HEK293 (cell line): ENCODE measurements at regions not wholly inside any gene's neighbourhood (a gene's known extent, or its start where the extent isn't known, plus 50 kb on each side); places are given as distances from the start of the nearest gene placed in this dataset.
A peak's percentile ranks its signal among the peaks of the same experiment; 100 is the strongest.
"Not testable (repeated sequence)": the region's sequence is repeated elsewhere in the genome, so short reads cannot be mapped to it uniquely, and the experiment has no call there.

Experiments
- CTCF ChIA-PET: fragments of 350-600 bp; formaldehyde crosslinking; extraction: SDS; loops from one replicate; lab custom pipeline; 2021; ENCODE audit warnings: antibody characterized with exemption; lab: Yijun Ruan, JAX
- POLR2A ChIA-PET: fragments of 300-600 bp; formaldehyde crosslinking; extraction: SDS; loops from one replicate; lab custom pipeline; 2020; ENCODE audit warnings: antibody characterized with exemption, inconsistent platforms; lab: Yijun Ruan, JAX
- H3K27ac ChIP-seq: fragments of 200-500 bp; sonication (Bioruptor generic); 2 replicates; pipeline ENCODE4 v1.5.1; 2014; ENCODE audit warnings: low read depth, low read length, control low read depth, inconsistent platforms; ENCODE audit errors: extremely low read depth
- H3K36me3 ChIP-seq, 2 experiments: fragments of 200-500 bp in 1 of 2; sonication (Bioruptor generic) in 1 of 2; 1 replicate in 1 of 2; 2 replicates in 1 of 2; pipeline ENCODE4 v1.5.1; 2014 to 2017; ENCODE audit warnings: inconsistent platforms in 2 of 2, low read length in 2 of 2; ENCODE audit not compliant: control insufficient read depth in 2 of 2, insufficient read depth in 1 of 2
- H3K4me1 ChIP-seq: fragments of 200-500 bp; sonication (Bioruptor generic); 2 replicates; pipeline ENCODE4 v1.5.1; 2014; ENCODE audit warnings: mild to moderate bottlenecking, low read length, inconsistent platforms; ENCODE audit not compliant: control insufficient read depth, insufficient read depth
- H3K4me3 ChIP-seq: 2 replicates; pipeline ENCODE4 v1.5.1; 2011; ENCODE audit warnings: low read depth, mild to moderate bottlenecking, control low read depth, low read length, moderate library complexity
- H3K9me3 ChIP-seq: fragments of 200-500 bp; sonication (Bioruptor generic); 2 replicates; pipeline ENCODE4 v1.5.1; 2014; ENCODE audit warnings: low read depth, low read length, inconsistent platforms; ENCODE audit not compliant: control insufficient read depth, insufficient read depth
- BCL11A ChIP-seq: fragments of 450-650 bp; formaldehyde crosslinking; IDR thresholded peaks from 2 replicates; pipeline ENCODE4 v1.5.1; 2016; ENCODE audit warnings: low read depth, missing biosample characterization, missing genetic modification characterization
- EGR2 ChIP-seq: fragments of 450-650 bp; formaldehyde crosslinking; IDR thresholded peaks from 2 replicates; pipeline ENCODE4 v1.5.1; 2016; ENCODE audit warnings: low read depth, missing biosample characterization, missing genetic modification characterization
- YY1 ChIP-seq: fragments of 450-650 bp; formaldehyde crosslinking; IDR thresholded peaks from 2 replicates; pipeline ENCODE4 v1.5.1; 2018; ENCODE audit warnings: missing biosample characterization, missing genetic modification characterization
- ZFHX2 ChIP-seq: fragments of 450-650 bp; formaldehyde crosslinking; conservative IDR thresholded peaks from 2 replicates; pipeline ENCODE4 v1.5.1; 2016; ENCODE audit warnings: missing biosample characterization, missing genetic modification characterization
- ZNF121 ChIP-seq: fragments of 450-650 bp; formaldehyde crosslinking; IDR thresholded peaks from 2 replicates; pipeline ENCODE4 v1.5.1; 2016; ENCODE audit warnings: missing biosample characterization, missing genetic modification characterization
- ZSCAN23 ChIP-seq: fragments of 450-650 bp; formaldehyde crosslinking; IDR thresholded peaks from 2 replicates; pipeline ENCODE4 v1.5.1; 2016; ENCODE audit warnings: missing biosample characterization, missing genetic modification characterization
- TF ChIP-seq, protein P1 (sequence below): fragments of 450-650 bp; formaldehyde crosslinking; IDR thresholded peaks from 2 replicates; pipeline ENCODE4 v1.5.0; 2017; ENCODE audit warnings: missing biosample characterization, missing genetic modification characterization, borderline replicate concordance
- TF ChIP-seq, protein P2 (sequence below): fragments of 450-650 bp; formaldehyde crosslinking; IDR thresholded peaks from 2 replicates; pipeline ENCODE4 v1.5.1; 2017; ENCODE audit warnings: missing biosample characterization, missing genetic modification characterization
- TF ChIP-seq, protein P3 (sequence below): fragments of 450-650 bp; formaldehyde crosslinking; IDR thresholded peaks from 2 replicates; pipeline ENCODE4 v1.5.1; 2016; ENCODE audit warnings: missing biosample characterization, missing genetic modification characterization
- TF ChIP-seq, protein P4 (sequence below): fragments of 450-650 bp; formaldehyde crosslinking; IDR thresholded peaks from 2 replicates; pipeline ENCODE4 v1.5.1; 2016; ENCODE audit warnings: missing biosample characterization, missing genetic modification characterization

DNA sequence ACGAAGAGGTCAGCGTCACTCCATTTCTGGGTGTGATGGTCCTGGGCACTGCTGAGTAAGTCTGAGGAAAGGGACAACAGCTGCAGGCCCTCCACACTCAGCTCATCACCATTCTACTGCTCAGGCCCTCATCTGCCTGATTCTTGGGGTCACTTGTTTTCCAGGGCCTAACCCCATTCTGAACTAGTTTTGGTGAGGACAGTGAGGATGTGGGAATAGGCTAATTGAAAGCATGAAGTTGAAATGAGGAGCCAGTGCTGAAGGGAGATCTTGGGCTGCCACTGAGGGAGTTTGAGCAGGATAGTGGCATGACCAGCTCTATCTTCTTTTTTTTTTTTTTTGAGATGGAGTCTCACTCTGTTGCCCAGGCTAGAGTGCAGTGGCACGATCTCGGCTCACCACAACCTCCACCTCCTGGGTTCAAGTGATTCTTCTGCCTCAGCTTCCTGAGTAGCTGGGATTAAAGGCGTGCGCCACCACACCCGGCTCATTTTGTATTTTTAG is 155.7 kb downstream of the VEGFA start:
- ChIA-PET POLR2A (interaction anchor here (1.2 to 2.3 kb wide), 5 partner anchors 10 to 296 kb away, joined by 3 to 8 read pairs (median 4); partner anchors contain the start of genes GTPBP2 and VEGFA), CTCF (interaction anchor here (0.6 to 3.3 kb wide), 8 partner anchors 9 to 256 kb away, joined by 3 to 9 read pairs (median 3); no protein-coding TSS in a partner anchor)
- peak; percentile 45; the same call in 1 of the 2 replicates for TF ChIP-seq ZNF121
- peaks cover 15% of the 10 kb centered on the region for H3K4me1 ChIP-seq
- not testable (repeated sequence) for H3K9me3 ChIP-seq, H3K27ac ChIP-seq, H3K4me3 ChIP-seq, H3K36me3 ChIP-seq

DNA sequence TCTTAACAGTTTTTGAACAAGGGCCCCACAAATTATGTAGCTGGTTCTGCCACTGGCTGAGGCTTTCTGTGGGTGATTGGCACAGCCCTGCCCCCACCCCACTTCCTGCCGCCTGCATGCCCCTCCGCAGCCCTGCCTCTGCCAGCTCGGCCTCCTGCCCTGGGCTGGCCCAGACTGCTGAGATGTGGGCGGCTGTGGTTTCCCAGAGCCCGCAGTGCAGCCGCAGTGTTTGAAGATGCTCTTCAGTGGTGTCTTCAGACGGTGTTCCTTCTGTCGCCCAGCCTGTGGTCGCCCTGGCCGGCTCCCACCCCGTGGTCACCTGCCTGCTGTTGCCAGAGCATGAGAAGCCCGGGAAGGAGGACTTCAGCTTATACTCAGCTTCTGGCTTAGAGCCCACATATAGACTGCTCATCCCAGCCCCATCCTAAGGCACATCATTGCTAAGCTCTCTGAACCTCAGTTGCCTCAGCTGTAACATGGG is 154.3 kb downstream of the VEGFA start:
- Histone ChIP-seq H3K9me3 (no peaks in the 10 kb centered on the region), H3K4me1 (peaks cover 15% of the 10 kb centered on the region), H3K4me3 (no peak overlapping the region), H3K27ac (no peak overlapping the region), H3K36me3 (no peaks in the 10 kb centered on the region)
- POLR2A ChIA-PET = interaction anchor here (0.6 kb wide), 1 partner anchor 233 kb away, joined by 3 read pairs; no protein-coding TSS in a partner anchor
- CTCF ChIA-PET = interaction anchor here (0.7 to 1.5 kb wide), 4 partner anchors 17 to 259 kb away, joined by 3 to 7 read pairs (median 6); no protein-coding TSS in a partner anchor
- TF ChIP-seq, protein P1, sequence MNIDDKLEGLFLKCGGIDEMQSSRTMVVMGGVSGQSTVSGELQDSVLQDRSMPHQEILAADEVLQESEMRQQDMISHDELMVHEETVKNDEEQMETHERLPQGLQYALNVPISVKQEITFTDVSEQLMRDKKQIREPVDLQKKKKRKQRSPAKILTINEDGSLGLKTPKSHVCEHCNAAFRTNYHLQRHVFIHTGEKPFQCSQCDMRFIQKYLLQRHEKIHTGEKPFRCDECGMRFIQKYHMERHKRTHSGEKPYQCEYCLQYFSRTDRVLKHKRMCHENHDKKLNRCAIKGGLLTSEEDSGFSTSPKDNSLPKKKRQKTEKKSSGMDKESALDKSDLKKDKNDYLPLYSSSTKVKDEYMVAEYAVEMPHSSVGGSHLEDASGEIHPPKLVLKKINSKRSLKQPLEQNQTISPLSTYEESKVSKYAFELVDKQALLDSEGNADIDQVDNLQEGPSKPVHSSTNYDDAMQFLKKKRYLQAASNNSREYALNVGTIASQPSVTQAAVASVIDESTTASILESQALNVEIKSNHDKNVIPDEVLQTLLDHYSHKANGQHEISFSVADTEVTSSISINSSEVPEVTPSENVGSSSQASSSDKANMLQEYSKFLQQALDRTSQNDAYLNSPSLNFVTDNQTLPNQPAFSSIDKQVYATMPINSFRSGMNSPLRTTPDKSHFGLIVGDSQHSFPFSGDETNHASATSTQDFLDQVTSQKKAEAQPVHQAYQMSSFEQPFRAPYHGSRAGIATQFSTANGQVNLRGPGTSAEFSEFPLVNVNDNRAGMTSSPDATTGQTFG = no peak
- peak; percentile 52 for TF ChIP-seq EGR2 (tag by site-specific recombination)
- no peak for TF ChIP-seq BCL11A (tag by site-specific recombination)
- TF ChIP-seq, protein P2, sequence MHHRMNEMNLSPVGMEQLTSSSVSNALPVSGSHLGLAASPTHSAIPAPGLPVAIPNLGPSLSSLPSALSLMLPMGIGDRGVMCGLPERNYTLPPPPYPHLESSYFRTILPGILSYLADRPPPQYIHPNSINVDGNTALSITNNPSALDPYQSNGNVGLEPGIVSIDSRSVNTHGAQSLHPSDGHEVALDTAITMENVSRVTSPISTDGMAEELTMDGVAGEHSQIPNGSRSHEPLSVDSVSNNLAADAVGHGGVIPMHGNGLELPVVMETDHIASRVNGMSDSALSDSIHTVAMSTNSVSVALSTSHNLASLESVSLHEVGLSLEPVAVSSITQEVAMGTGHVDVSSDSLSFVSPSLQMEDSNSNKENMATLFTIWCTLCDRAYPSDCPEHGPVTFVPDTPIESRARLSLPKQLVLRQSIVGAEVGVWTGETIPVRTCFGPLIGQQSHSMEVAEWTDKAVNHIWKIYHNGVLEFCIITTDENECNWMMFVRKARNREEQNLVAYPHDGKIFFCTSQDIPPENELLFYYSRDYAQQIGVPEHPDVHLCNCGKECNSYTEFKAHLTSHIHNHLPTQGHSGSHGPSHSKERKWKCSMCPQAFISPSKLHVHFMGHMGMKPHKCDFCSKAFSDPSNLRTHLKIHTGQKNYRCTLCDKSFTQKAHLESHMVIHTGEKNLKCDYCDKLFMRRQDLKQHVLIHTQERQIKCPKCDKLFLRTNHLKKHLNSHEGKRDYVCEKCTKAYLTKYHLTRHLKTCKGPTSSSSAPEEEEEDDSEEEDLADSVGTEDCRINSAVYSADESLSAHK (tag by site-specific recombination) = no peak
- TF ChIP-seq, protein P3, sequence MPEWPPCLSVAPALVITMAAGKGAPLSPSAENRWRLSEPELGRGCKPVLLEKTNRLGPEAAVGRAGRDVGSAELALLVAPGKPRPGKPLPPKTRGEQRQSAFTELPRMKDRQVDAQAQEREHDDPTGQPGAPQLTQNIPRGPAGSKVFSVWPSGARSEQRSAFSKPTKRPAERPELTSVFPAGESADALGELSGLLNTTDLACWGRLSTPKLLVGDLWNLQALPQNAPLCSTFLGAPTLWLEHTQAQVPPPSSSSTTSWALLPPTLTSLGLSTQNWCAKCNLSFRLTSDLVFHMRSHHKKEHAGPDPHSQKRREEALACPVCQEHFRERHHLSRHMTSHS (tag by site-specific recombination) = no peak
- TF ChIP-seq, protein P4, sequence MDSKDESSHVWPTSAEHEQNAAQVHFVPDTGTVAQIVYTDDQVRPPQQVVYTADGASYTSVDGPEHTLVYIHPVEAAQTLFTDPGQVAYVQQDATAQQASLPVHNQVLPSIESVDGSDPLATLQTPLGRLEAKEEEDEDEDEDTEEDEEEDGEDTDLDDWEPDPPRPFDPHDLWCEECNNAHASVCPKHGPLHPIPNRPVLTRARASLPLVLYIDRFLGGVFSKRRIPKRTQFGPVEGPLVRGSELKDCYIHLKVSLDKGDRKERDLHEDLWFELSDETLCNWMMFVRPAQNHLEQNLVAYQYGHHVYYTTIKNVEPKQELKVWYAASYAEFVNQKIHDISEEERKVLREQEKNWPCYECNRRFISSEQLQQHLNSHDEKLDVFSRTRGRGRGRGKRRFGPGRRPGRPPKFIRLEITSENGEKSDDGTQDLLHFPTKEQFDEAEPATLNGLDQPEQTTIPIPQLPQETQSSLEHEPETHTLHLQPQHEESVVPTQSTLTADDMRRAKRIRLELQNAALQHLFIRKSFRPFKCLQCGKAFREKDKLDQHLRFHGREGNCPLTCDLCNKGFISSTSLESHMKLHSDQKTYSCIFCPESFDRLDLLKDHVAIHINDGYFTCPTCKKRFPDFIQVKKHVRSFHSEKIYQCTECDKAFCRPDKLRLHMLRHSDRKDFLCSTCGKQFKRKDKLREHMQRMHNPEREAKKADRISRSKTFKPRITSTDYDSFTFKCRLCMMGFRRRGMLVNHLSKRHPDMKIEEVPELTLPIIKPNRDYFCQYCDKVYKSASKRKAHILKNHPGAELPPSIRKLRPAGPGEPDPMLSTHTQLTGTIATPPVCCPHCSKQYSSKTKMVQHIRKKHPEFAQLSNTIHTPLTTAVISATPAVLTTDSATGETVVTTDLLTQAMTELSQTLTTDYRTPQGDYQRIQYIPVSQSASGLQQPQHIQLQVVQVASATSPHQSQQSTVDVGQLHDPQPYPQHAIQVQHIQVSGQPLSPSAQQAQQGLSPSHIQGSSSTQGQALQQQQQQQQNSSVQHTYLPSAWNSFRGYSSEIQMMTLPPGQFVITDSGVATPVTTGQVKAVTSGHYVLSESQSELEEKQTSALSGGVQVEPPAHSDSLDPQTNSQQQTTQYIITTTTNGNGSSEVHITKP (tag by site-specific recombination) = no peak
- peak; percentile 74; the same call in 1 of the 2 replicates for TF ChIP-seq ZFHX2
- no peak for TF ChIP-seq ZSCAN23 (tag by site-specific recombination)
- no peak for TF ChIP-seq YY1 (tag by site-specific recombination)
